ENCODE measurements at regions not wholly inside any gene's neighbourhood (a gene's known extent, or its start where the extent isn't known, plus 50 kb on each side); places are given as distances from the start of the nearest gene placed in this dataset.
A peak's percentile ranks its signal among the peaks of the same experiment; 100 is the strongest.
"Not testable (repeated sequence)": the region's sequence is repeated elsewhere in the genome, so short reads cannot be mapped to it uniquely, and the experiment has no call there.

- H3K4me1 ChIP-seq (ENCODE audit: low read length); H3K27ac ChIP-seq (ENCODE audit: low read length); H2AFZ ChIP-seq (ENCODE audit: low read length); H3K36me3 ChIP-seq (ENCODE audit: insufficient read depth, low read length); H3K4me3 ChIP-seq (ENCODE audit: low read length); H4K20me1 ChIP-seq (ENCODE audit: insufficient read depth, low read depth, low read length); DNase-seq; H3K9me3 ChIP-seq (ENCODE audit: low read length); H3K9me2 ChIP-seq (replicated peaks; ENCODE audit: insufficient read depth, low read length); H3K9ac ChIP-seq (ENCODE audit: low read length); H3K4me2 ChIP-seq (ENCODE audit: low read depth, low read length, poor library complexity, severe bottlenecking); H3K79me2 ChIP-seq (ENCODE audit: low read length); H3K27me3 ChIP-seq (ENCODE audit: low read length): not testable (repeated sequence)
Observed at GRCh38 chr16:16572130-16572774, 193.3 kb downstream of the NPIPA7 start.

GRCh38 chr16:16577062-16577461 is 198.1 kb downstream of the NPIPA7 start:
- H3K4me2 ChIP-seq (ENCODE audit: low read depth, low read length, poor library complexity, severe bottlenecking); H3K4me3 ChIP-seq (ENCODE audit: low read length); H2AFZ ChIP-seq (ENCODE audit: low read length); H3K4me1 ChIP-seq (ENCODE audit: low read length); H3K27me3 ChIP-seq (ENCODE audit: low read length); H3K27ac ChIP-seq (ENCODE audit: low read length); H3K9me3 ChIP-seq (ENCODE audit: low read length); H4K20me1 ChIP-seq (ENCODE audit: insufficient read depth, low read depth, low read length); H3K9me2 ChIP-seq (replicated peaks; ENCODE audit: insufficient read depth, low read length); DNase-seq; H3K36me3 ChIP-seq (ENCODE audit: insufficient read depth, low read length); H3K79me2 ChIP-seq (ENCODE audit: low read length); H3K9ac ChIP-seq (ENCODE audit: low read length): not testable (repeated sequence)

GRCh38 chr16:16578701-16579100 is 199.8 kb downstream of the NPIPA7 start:
- no peak overlapping the region for H2AFZ ChIP-seq (ENCODE audit: low read length)
- H3K4me2 ChIP-seq (ENCODE audit: low read depth, low read length, poor library complexity, severe bottlenecking): no peak overlapping the region
- no peak overlapping the region for H3K9ac ChIP-seq (ENCODE audit: low read length)
- H3K4me1 ChIP-seq (ENCODE audit: low read length): no peaks in the 10 kb centered on the region
- H3K36me3 ChIP-seq (ENCODE audit: insufficient read depth, low read length): no peaks in the 10 kb centered on the region
- peak; percentile 42 for DNase-seq
- no peaks in the 10 kb centered on the region for H3K27me3 ChIP-seq (ENCODE audit: low read length)
- H3K4me3 ChIP-seq (ENCODE audit: low read length): no peak overlapping the region
- no peaks in the 10 kb centered on the region for H3K9me2 ChIP-seq (replicated peaks; ENCODE audit: insufficient read depth, low read length)
- no peaks in the 10 kb centered on the region for H3K9me3 ChIP-seq (ENCODE audit: low read length)
- H3K27ac ChIP-seq (ENCODE audit: low read length): no peak overlapping the region
- H4K20me1 ChIP-seq (ENCODE audit: insufficient read depth, low read depth, low read length): no peaks in the 10 kb centered on the region
- no peaks in the 10 kb centered on the region for H3K79me2 ChIP-seq (ENCODE audit: low read length)

- not testable (repeated sequence) for H2AFZ ChIP-seq (ENCODE audit: low read length); H3K9me3 ChIP-seq (ENCODE audit: low read length); H3K4me3 ChIP-seq (ENCODE audit: low read length); H4K20me1 ChIP-seq (ENCODE audit: insufficient read depth, low read depth, low read length); H3K4me2 ChIP-seq (ENCODE audit: low read depth, low read length, poor library complexity, severe bottlenecking); H3K27ac ChIP-seq (ENCODE audit: low read length); H3K27me3 ChIP-seq (ENCODE audit: low read length); DNase-seq; H3K9ac ChIP-seq (ENCODE audit: low read length); H3K79me2 ChIP-seq (ENCODE audit: low read length); H3K4me1 ChIP-seq (ENCODE audit: low read length); H3K36me3 ChIP-seq (ENCODE audit: insufficient read depth, low read length); H3K9me2 ChIP-seq (replicated peaks; ENCODE audit: insufficient read depth, low read length)
Observed at GRCh38 chr16:16582916-16583315, 204.0 kb downstream of the NPIPA7 start.

GRCh38 chr16:16586073-16586651 is 207.2 kb downstream of the NPIPA7 start:
- H3K9ac ChIP-seq (ENCODE audit: low read length); H4K20me1 ChIP-seq (ENCODE audit: insufficient read depth, low read depth, low read length); H3K27ac ChIP-seq (ENCODE audit: low read length); H3K9me2 ChIP-seq (replicated peaks; ENCODE audit: insufficient read depth, low read length); H3K36me3 ChIP-seq (ENCODE audit: insufficient read depth, low read length); DNase-seq; H3K4me2 ChIP-seq (ENCODE audit: low read depth, low read length, poor library complexity, severe bottlenecking); H3K79me2 ChIP-seq (ENCODE audit: low read length); H3K4me1 ChIP-seq (ENCODE audit: low read length); H3K27me3 ChIP-seq (ENCODE audit: low read length); H3K9me3 ChIP-seq (ENCODE audit: low read length); H2AFZ ChIP-seq (ENCODE audit: low read length); H3K4me3 ChIP-seq (ENCODE audit: low read length): not testable (repeated sequence)

GRCh38 chr16:16586969-16587368 is 208.0 kb downstream of the NPIPA7 start:
- DNase-seq; H3K27me3 ChIP-seq (ENCODE audit: low read length); H3K4me2 ChIP-seq (ENCODE audit: low read depth, low read length, poor library complexity, severe bottlenecking); H2AFZ ChIP-seq (ENCODE audit: low read length); H3K4me3 ChIP-seq (ENCODE audit: low read length); H3K9ac ChIP-seq (ENCODE audit: low read length); H3K79me2 ChIP-seq (ENCODE audit: low read length); H4K20me1 ChIP-seq (ENCODE audit: insufficient read depth, low read depth, low read length); H3K4me1 ChIP-seq (ENCODE audit: low read length); H3K36me3 ChIP-seq (ENCODE audit: insufficient read depth, low read length); H3K9me3 ChIP-seq (ENCODE audit: low read length); H3K27ac ChIP-seq (ENCODE audit: low read length); H3K9me2 ChIP-seq (replicated peaks; ENCODE audit: insufficient read depth, low read length): not testable (repeated sequence)

GRCh38 chr16:16588436-16588835 is 209.5 kb downstream of the NPIPA7 start:
- H2AFZ ChIP-seq (ENCODE audit: low read length); H3K4me2 ChIP-seq (ENCODE audit: low read depth, low read length, poor library complexity, severe bottlenecking); H3K4me1 ChIP-seq (ENCODE audit: low read length); H3K79me2 ChIP-seq (ENCODE audit: low read length); H3K9ac ChIP-seq (ENCODE audit: low read length); H4K20me1 ChIP-seq (ENCODE audit: insufficient read depth, low read depth, low read length); H3K27me3 ChIP-seq (ENCODE audit: low read length); H3K4me3 ChIP-seq (ENCODE audit: low read length); H3K27ac ChIP-seq (ENCODE audit: low read length); H3K36me3 ChIP-seq (ENCODE audit: insufficient read depth, low read length); H3K9me3 ChIP-seq (ENCODE audit: low read length); H3K9me2 ChIP-seq (replicated peaks; ENCODE audit: insufficient read depth, low read length); DNase-seq: not testable (repeated sequence)

GRCh38 chr16:16590654-16591318 is 211.8 kb downstream of the NPIPA7 start:
- H3K27ac ChIP-seq (ENCODE audit: low read length); H3K27me3 ChIP-seq (ENCODE audit: low read length); H3K9me3 ChIP-seq (ENCODE audit: low read length); H3K79me2 ChIP-seq (ENCODE audit: low read length); H3K4me1 ChIP-seq (ENCODE audit: low read length); H3K36me3 ChIP-seq (ENCODE audit: insufficient read depth, low read length); H3K4me2 ChIP-seq (ENCODE audit: low read depth, low read length, poor library complexity, severe bottlenecking); H2AFZ ChIP-seq (ENCODE audit: low read length); H3K9me2 ChIP-seq (replicated peaks; ENCODE audit: insufficient read depth, low read length); H3K9ac ChIP-seq (ENCODE audit: low read length); DNase-seq; H4K20me1 ChIP-seq (ENCODE audit: insufficient read depth, low read depth, low read length); H3K4me3 ChIP-seq (ENCODE audit: low read length): not testable (repeated sequence)

All from Karpas-422 (cell line).